NCI-H82 (cell line): ENCODE measurements at regions not wholly inside any gene's neighbourhood (a gene's known extent, or its start where the extent isn't known, plus 50 kb on each side); places are given as distances from the start of the nearest gene placed in this dataset.
A peak's percentile ranks its signal among the peaks of the same experiment; 100 is the strongest.
"Not testable (repeated sequence)": the region's sequence is repeated elsewhere in the genome, so short reads cannot be mapped to it uniquely, and the experiment has no call there.

ENCODE experiments used
- DNase-seq: peaks from one replicate; lab custom pipeline; 2025; lab: John Stamatoyannopoulos, UW

GRCh38 chr7:37546677-37547076 lies 98.0 kb upstream of the ELMO1 start:
- no peak for DNase-seq

GRCh38 chr7:37549076-37549931 lies 100.6 kb upstream of the ELMO1 start:
- DNase-seq = no peak

DNA sequence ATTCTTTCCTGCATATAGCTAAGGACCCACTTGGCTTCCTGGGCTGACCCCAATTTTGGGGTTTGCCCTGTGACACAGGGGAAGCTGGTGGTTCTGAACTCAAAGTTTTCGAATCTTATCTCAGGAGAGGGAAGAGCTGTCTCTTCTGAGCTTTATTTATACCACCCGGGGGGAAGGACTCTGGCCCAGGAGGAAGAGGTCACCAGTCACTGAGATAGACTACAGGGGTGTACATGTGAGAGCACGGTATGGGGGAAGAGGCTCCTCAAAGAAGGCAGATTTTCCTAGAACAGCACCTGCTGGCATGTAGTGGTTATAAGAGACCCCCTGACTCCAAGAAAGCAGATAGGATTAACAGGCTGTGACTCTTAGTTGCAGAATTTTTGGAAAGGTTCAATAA lies 101.8 kb upstream of the ELMO1 start:
- no peak for DNase-seq

- DNase-seq = no peak
Observed at GRCh38 chr7:37550872-37551271, 102.2 kb upstream of the ELMO1 start.

- DNase-seq = no peak
Observed at GRCh38 chr7:37552030-37552429, 103.4 kb upstream of the ELMO1 start.

DNA sequence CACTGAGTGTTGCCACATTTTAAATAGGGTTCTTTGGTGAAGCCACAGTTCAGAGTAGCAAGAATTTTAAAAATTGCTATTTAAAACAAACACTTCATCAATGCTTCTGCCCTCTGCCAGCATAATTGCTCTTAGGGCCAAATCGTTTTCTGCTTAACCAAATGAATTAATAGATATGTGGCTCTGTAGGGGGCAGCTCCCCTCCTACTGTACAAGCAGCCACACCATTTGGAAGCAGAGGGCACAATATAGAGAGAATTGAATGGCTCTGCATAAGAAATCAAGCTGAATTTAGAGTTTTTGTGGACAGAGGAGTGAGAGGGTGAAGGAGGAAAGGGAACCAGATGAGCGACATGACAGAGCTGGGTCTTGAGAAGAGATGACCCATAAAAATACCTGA lies 103.8 kb upstream of the ELMO1 start:
- not testable (repeated sequence) for DNase-seq

DNA sequence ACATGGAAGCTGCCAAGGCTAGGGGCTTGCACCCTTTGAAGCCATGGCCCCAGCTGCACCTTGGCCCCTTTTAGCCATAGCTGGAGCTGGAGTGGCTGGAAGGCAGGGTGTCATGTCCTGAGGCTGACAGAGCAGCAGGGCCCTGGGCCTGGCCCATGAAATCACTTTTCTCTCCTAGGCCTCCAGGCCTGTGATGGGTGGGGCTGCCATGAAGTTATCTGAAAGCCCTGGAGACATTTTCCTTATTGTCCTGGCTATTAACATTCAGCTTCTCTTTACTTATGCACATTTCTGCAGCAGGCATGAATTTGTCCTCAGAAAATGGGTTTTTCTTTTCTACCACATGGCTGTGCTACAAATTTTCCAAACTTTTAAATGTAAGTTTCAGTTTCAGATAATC lies 106.9 kb upstream of the ELMO1 start:
- DNase-seq = no peak

DNA sequence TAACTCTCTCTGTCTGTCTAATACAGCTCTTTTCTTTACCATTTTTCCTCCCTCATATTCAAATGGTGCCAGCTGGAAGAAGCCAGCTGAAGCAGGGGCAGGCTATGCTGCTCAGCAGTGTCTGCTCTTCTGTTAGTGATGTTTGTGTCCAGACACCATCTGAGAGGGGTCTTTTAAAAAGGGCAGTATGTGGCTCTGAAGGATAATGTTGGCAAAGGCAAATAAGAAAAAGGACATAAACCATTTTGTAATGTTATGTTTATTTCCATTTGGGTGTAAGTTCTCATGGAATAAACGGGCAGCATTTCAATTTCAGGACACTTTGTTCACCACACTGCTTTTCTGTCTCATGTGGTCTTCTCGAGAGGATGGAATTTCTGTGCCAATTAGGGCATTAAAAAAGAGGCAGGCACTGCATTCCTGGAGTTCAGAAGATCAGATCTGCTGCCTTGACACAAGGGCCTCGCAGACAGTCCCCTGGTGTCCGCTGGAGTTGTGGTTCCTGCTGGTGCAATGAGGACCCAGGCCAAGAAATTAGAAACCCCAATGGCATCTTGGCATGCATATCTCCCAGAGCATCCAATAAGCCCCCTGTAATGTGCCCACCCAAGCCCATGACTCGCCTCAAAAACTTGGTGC lies 109.0 kb upstream of the ELMO1 start:
- DNase-seq = no peak

- peak; percentile 59 for DNase-seq
Observed at GRCh38 chr7:37558320-37559096, 109.8 kb upstream of the ELMO1 start.

GRCh38 chr7:37570145-37570544 lies 113.4 kb upstream of the GPR141 start:
- DNase-seq = no peak

DNA sequence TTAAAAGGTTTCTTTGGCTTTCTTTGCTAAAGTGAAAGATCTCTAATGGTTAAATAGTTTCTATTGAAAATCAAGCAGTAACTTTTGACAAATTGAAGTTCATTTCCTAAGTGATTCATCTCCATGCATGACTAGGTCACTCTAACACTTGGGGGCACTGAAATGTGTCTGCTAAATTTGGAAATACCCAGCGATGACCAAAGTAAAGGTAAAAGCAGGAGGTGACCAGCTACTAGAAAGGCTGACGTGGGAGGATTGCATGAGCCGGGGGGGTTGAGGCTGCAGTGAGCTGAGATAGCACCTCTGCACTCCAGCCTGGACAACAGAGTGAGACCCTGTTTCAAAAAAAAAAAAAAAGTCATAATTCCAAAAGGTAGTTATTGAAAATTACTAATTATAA lies 111.8 kb upstream of the GPR141 start:
- DNase-seq = no peak

- DNase-seq = no peak
Observed at GRCh38 chr7:37577412-37577811, 106.2 kb upstream of the GPR141 start.

DNA sequence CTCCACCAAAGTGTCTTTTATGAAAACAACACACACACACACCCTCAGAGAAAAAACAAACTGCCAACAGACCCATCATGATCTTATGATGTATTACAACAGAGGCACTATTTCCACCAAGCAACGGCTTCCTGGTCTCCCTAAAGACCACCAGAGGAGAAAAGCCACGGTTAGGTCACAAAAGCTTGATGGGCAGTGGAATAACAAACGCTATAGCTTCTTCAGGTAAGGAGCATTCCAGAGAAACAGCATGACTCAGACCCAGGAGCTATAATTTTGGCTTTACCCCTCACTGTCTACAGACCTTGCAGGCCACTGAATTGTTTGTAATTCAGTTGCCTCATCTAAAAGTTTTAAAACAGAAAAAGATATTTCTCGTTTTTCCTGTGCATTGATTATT lies 105.7 kb upstream of the GPR141 start:
- no peak for DNase-seq

DNA sequence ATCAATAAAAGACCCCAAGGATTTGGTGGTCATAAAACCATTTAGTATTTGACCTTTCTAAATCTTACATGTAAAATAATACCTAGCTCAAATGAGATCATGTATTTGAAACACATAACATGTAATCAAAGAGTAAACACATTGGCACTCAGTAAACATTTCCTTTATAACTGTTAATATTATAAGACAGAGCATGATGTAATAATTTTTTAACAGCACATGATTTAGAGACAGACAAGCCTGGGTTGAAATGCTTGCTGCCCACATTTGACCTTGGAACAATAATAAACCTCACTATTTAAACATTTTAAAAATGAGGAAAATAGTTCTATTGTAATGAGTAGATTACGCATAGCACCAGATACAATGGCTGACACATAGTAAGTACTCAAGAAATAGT lies 105.2 kb upstream of the GPR141 start:
- DNase-seq = no peak

- no peak for DNase-seq
Observed at GRCh38 chr7:37580376-37580775, 103.2 kb upstream of the GPR141 start.

GRCh38 chr7:37584651-37585463 lies 98.7 kb upstream of the GPR141 start:
- not testable (repeated sequence) for DNase-seq

- DNase-seq = no peak
Observed at GRCh38 chr7:37590824-37591223, 92.7 kb upstream of the GPR141 start.

GRCh38 chr7:37592366-37592765 lies 91.2 kb upstream of the GPR141 start:
- no peak for DNase-seq

- no peak for DNase-seq
Observed at GRCh38 chr7:37594602-37595001, 89.0 kb upstream of the GPR141 start.

GRCh38 chr7:37598824-37599223 lies 84.7 kb upstream of the GPR141 start:
- DNase-seq = no peak

- DNase-seq = peak; percentile 60
Observed at GRCh38 chr7:37601321-37601720, 82.2 kb upstream of the GPR141 start.

- DNase-seq = no peak
Observed at GRCh38 chr7:37604078-37604477, 79.5 kb upstream of the GPR141 start.
